GM10266 (cell line): ENCODE measurements at regions not wholly inside any gene's neighbourhood (a gene's known extent, or its start where the extent isn't known, plus 50 kb on each side); places are given as distances from the start of the nearest gene placed in this dataset.

Experiments
- DNase-seq: peaks from one replicate; pipeline ENCODE4 v3.0.0; 2012; ENCODE audit errors: extremely low spot score
- TF ChIP-seq, protein P1 (sequence below): IDR thresholded peaks from 2 replicates; pipeline ENCODE4 v1.5.1; 2012; ENCODE audit warnings: mild to moderate bottlenecking, low read depth; ENCODE audit not compliant: control insufficient read depth, insufficient read depth; ENCODE audit errors: missing control alignments

- DNase-seq: no peak
- TF ChIP-seq, protein P1, sequence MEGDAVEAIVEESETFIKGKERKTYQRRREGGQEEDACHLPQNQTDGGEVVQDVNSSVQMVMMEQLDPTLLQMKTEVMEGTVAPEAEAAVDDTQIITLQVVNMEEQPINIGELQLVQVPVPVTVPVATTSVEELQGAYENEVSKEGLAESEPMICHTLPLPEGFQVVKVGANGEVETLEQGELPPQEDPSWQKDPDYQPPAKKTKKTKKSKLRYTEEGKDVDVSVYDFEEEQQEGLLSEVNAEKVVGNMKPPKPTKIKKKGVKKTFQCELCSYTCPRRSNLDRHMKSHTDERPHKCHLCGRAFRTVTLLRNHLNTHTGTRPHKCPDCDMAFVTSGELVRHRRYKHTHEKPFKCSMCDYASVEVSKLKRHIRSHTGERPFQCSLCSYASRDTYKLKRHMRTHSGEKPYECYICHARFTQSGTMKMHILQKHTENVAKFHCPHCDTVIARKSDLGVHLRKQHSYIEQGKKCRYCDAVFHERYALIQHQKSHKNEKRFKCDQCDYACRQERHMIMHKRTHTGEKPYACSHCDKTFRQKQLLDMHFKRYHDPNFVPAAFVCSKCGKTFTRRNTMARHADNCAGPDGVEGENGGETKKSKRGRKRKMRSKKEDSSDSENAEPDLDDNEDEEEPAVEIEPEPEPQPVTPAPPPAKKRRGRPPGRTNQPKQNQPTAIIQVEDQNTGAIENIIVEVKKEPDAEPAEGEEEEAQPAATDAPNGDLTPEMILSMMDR: no peak
Measured at GRCh38 chr2:2597712-2598111, 266.6 kb upstream of the MYT1L start.

DNA sequence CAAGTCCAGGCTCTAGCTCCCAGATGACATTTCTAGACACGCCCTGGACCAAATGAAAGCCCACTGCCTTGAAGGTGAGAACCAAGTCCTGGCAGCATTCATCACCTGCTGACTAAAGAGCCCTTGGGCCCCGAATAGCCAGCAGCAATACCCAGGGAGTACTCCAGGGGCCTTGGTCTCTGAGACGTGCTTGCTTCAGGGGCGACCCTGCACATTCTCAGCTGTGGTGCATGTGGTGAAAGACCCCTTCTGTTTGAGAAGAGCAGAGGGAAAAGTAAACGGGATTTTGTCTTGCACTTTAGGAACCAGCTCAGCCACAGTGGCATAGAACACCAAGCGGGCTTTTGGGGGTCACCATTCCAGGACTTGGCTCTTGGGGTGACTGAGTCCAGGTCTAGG is 260.5 kb upstream of the MYT1L start:
- no peak for DNase-seq
- TF ChIP-seq, protein P1: no peak

- TF ChIP-seq, protein P1: no peak
- DNase-seq: no peak
Measured at GRCh38 chr2:2590841-2591541, 259.9 kb upstream of the MYT1L start.

DNA sequence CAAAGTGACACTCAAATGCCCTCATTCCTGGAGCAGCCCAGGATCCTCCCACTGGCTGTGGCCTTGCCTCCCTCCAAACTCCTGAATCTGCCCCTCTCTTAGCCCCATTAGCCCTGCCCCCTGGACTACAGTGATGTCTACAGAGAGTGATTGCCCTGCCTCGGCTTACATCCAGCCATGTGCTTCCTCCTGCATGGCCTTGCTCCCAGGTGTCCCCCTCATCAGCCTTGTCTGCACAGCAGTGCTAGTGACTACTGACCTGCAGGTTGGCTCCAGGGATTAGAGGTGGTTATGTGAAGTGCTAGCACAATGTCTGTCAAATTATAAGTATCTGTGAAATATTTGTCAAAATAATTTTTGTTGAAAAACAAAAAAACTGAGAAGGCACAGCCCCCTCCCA is 259.1 kb upstream of the MYT1L start:
- no peak for DNase-seq
- TF ChIP-seq, protein P1: no peak

DNA sequence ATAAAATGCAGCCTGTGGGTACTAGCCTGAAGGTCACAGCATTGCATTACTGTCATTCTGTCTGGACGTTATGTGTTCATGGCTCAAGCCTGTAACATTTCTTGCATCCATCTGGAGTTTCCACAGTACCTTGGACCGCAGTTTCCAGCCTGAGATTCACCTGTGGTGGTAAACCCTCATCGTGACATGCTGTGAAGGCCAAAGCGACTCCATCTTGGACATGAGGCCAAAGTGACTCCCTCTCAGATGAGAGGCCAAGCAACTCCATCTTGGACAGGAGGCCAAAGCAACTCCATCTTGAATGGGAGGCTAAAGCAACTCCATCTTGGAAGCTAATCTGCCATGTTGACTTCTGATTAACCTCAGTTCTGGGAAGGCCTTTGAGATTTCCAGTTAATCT is 257.7 kb upstream of the MYT1L start:
- DNase-seq: no peak
- TF ChIP-seq, protein P1: no peak

DNA sequence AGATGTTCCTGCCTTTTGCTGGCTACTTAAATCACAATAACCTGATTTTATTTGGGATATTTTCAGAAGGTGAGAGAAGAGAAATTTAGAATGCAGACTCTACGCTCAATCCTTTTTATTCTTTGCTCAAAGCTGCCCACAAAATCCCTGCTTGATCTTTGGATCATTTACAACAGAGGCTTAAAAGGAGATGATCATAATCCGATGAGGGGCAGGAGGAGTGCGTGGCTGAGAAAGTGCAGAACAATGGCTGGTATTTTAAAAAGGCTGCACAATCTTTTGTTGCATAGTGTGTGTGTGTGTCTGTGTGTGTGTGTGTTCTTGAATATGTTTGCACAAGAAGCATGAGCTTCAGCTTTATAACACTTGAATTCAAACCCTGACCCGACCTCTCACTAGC is 256.3 kb upstream of the MYT1L start:
- TF ChIP-seq, protein P1: no peak
- DNase-seq: no peak

DNA sequence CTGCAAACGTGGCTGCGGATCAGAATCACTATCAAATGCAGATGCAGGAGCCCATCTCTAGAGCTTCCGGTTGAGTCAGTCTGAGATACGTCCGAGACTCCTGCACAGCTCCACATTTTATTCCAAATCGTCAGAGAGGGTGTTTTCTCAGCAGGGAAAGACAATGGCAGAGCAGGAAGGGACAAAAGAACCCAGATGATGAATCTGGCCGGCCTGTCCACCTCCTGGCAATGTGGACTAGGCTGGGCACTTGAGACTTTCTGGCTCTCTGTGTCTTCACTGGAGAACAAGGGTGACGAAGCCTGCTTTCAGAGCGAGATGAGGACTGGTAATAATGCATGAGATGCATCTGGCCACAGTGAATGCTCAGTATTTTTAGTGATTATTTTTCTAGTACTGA is 255.9 kb upstream of the MYT1L start:
- TF ChIP-seq, protein P1: no peak
- no peak for DNase-seq
